Fibroblast of skin of left quadriceps (primary cell): ENCODE measurements at regions not wholly inside any gene's neighbourhood (a gene's known extent, or its start where the extent isn't known, plus 50 kb on each side); places are given as distances from the start of the nearest gene placed in this dataset.

Experiments used
- DNase-seq, 2 experiments: peaks; one replicate each; pipeline ENCODE4 v3.0.0-alpha.2; 2013; ENCODE audit warnings: low read depth in 2 of 2

- no peak for DNase-seq
Observed at GRCh38 chr1:208781391-208782045, 537.3 kb upstream of the PLXNA2 start.

GRCh38 chr1:208782186-208782585 lies 538.0 kb upstream of the PLXNA2 start:
- no peak for DNase-seq

GRCh38 chr1:208785629-208786028 lies 541.4 kb upstream of the PLXNA2 start:
- DNase-seq, result no peak

GRCh38 chr1:208787219-208787618 lies 543.0 kb upstream of the PLXNA2 start:
- no peak for DNase-seq

GRCh38 chr1:208788013-208788540 lies 543.9 kb upstream of the PLXNA2 start:
- DNase-seq, result no peak

GRCh38 chr1:208791456-208791855 lies 547.3 kb upstream of the PLXNA2 start:
- peak; percentile 24 to 28 for DNase-seq

- DNase-seq, result no peak
Observed at GRCh38 chr1:208793861-208794345, 549.7 kb upstream of the PLXNA2 start.

GRCh38 chr1:208799186-208799585 lies 555.0 kb upstream of the PLXNA2 start:
- DNase-seq, result no peak

GRCh38 chr1:208803011-208803811 lies 559.0 kb upstream of the PLXNA2 start:
- no peak for DNase-seq

GRCh38 chr1:208807446-208808127 lies 563.4 kb upstream of the PLXNA2 start:
- DNase-seq, result no peak

- no peak for DNase-seq
Observed at GRCh38 chr1:208808301-208808700, 564.1 kb upstream of the PLXNA2 start.

GRCh38 chr1:208809876-208810275 lies 565.7 kb upstream of the PLXNA2 start:
- DNase-seq, result no peak

- no peak for DNase-seq
Observed at GRCh38 chr1:208818770-208819445, 574.7 kb upstream of the PLXNA2 start.

GRCh38 chr1:208820580-208821212 lies 576.5 kb upstream of the PLXNA2 start:
- DNase-seq, result no peak

GRCh38 chr1:208821939-208822338 lies 577.8 kb upstream of the PLXNA2 start:
- no peak for DNase-seq

GRCh38 chr1:208825300-208825699 lies 581.1 kb upstream of the PLXNA2 start:
- no peak for DNase-seq

- peak in 1 of 2 experiments; percentile 7 for DNase-seq
Observed at GRCh38 chr1:208829595-208829994, 585.4 kb upstream of the PLXNA2 start.

GRCh38 chr1:208834381-208835096 lies 590.4 kb upstream of the PLXNA2 start:
- no peak for DNase-seq

- DNase-seq, result no peak
Observed at GRCh38 chr1:208835097-208835463, 590.9 kb upstream of the PLXNA2 start.

- DNase-seq, result no peak
Observed at GRCh38 chr1:208835781-208836180, 591.6 kb upstream of the PLXNA2 start.

GRCh38 chr1:208837242-208837641 lies 593.1 kb upstream of the PLXNA2 start:
- no peak for DNase-seq
